GM13977 (cell line): ENCODE measurements at regions not wholly inside any gene's neighbourhood (a gene's known extent, or its start where the extent isn't known, plus 50 kb on each side); places are given as distances from the start of the nearest gene placed in this dataset.

Experiments
- DNase-seq: peaks from one replicate; pipeline ENCODE4 v3.0.0; 2012; ENCODE audit warnings: low spot score
- in situ Hi-C: fragments of 300-500 bp; cut with MboI; formaldehyde crosslinking; loops from one replicate; pipeline ENCODE4 v1.12.0; 2022; ENCODE audit warnings: low sequenced_read_pairs, low pct_unique_long_range_greater_than_20kb, mixed read lengths, inconsistent platforms; ENCODE audit not compliant: unreplicated experiment
- TF ChIP-seq, protein P1 (sequence below): IDR thresholded peaks from 2 replicates; pipeline ENCODE4 v1.5.1; 2012; ENCODE audit warnings: mild to moderate bottlenecking, control low read depth; ENCODE audit not compliant: insufficient read depth; ENCODE audit errors: extremely low read depth, missing control alignments

- TF ChIP-seq, protein P1, sequence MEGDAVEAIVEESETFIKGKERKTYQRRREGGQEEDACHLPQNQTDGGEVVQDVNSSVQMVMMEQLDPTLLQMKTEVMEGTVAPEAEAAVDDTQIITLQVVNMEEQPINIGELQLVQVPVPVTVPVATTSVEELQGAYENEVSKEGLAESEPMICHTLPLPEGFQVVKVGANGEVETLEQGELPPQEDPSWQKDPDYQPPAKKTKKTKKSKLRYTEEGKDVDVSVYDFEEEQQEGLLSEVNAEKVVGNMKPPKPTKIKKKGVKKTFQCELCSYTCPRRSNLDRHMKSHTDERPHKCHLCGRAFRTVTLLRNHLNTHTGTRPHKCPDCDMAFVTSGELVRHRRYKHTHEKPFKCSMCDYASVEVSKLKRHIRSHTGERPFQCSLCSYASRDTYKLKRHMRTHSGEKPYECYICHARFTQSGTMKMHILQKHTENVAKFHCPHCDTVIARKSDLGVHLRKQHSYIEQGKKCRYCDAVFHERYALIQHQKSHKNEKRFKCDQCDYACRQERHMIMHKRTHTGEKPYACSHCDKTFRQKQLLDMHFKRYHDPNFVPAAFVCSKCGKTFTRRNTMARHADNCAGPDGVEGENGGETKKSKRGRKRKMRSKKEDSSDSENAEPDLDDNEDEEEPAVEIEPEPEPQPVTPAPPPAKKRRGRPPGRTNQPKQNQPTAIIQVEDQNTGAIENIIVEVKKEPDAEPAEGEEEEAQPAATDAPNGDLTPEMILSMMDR = no peak
- in situ Hi-C loops = no loop called here
- DNase-seq = no peak
These were observed 684.8 kb downstream of the QKI start for GRCh38 chr6:164099269-164099865.

DNA sequence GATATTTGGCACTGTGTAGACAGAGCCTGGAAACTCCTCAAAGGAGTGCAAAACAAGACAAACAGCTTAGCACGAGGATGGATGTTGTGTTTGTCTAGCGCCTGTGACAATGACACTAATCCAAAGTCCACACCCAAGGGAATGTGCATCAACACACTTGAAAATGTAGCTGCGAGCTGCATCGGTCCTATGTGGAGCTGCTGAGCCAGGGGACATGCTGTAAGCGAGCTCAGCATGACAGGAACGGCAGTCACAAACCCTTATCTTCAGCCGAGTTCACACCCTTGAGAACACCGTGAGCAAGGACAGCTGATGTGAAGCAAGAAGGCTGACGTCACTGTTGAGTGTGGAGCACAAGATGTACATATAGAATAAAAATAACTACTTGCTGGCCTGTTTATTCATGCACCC lies 684.3 kb downstream of the QKI start:
- DNase-seq = no peak
- TF ChIP-seq, protein P1 = no peak
- in situ Hi-C loops = no loop called here

- no peak for DNase-seq
- TF ChIP-seq, protein P1 = no peak
- in situ Hi-C loops = no loop called here
These were observed 683.3 kb downstream of the QKI start for GRCh38 chr6:164097551-164098398.

DNA sequence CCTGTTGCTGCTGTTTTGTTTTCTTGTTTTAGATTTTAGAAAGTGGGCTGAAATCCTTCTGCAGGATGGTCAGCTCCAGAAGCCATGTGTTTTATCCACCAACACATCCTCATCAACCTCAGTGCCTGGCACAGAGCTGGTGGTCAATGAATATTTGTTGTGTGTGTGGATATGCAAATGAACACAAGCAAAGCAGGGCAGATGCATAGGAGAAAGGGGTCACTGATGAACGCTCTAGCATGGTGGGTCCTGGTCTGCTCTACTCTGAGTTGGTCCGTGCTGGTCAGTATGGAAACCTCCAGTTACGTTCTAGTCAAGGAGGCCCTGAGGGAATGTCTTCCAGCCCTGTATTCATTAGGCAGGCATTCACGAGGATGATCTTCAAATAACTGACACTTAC lies 682.5 kb downstream of the QKI start:
- in situ Hi-C loops = no loop called here
- TF ChIP-seq, protein P1 = no peak

GRCh38 chr6:164095056-164095455 lies 680.5 kb downstream of the QKI start:
- no peak for DNase-seq
- TF ChIP-seq, protein P1 = no peak
- in situ Hi-C loops = no loop called here

More for the DNA sequence above, 682.5 kb downstream of the QKI start:
- no peak for DNase-seq

DNA sequence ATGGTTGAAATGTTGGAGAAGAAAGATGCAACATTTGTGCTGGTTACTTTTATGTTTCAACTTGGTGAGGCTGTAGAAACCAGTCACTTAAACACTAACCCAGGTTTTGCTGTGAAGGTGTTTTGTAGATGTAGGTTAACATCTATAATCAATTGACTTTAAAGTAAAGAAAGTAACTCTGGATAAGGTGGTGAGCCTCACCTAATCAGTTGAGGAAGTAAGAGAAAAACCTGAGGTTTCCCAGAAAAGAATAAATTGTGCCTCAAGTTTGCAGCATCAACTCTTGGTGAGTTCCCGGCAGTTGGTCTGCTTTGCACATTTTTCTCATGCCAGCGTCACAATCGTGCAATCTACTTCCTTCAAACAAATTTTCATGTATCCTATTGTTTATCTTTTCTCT lies 673.4 kb downstream of the QKI start:
- DNase-seq = no peak
- TF ChIP-seq, protein P1 = no peak
- in situ Hi-C loops = no loop called here
